PC-3 (cell line): ENCODE measurements at regions not wholly inside any gene's neighbourhood (a gene's known extent, or its start where the extent isn't known, plus 50 kb on each side); places are given as distances from the start of the nearest gene placed in this dataset.
A peak's percentile ranks its signal among the peaks of the same experiment; 100 is the strongest.

Experiments
- ATAC-seq: fragments of 200-7000 bp; cut with Tn5 transposase; 2 replicates; pipeline ENCODE4 v1.9.1; 2020; ENCODE audit warnings: mild to moderate bottlenecking, moderate library complexity
- BruUV-seq: library from RNA; stranded (reverse); fragments of 400-500 nt; replicated peaks from 2 replicates; lab custom pipeline; 2021; lab: Mats Ljungman, UMichigan
- CTCF ChIA-PET: fragments of 300-600 bp; sonication (Branson Sonifier 250); formaldehyde crosslinking; loops from one replicate; lab custom pipeline; 2022; ENCODE audit warnings: antibody characterized with exemption; lab: Charles Lee
- POLR2A ChIA-PET: fragments of 300-600 bp; sonication (Branson Sonifier 250); formaldehyde crosslinking; loops from one replicate; lab custom pipeline; 2022; ENCODE audit warnings: antibody characterized with exemption; ENCODE audit not compliant: unreplicated experiment; lab: Charles Lee
- DNase-seq: peaks from one replicate; pipeline ENCODE4 v3.0.0-alpha.2; 2015
- H2AFZ ChIP-seq: fragments of 300-600 bp; sonication (generic); 2 replicates; pipeline ENCODE4 v1.6.0; 2016; ENCODE audit warnings: antibody characterized with exemption, low read length
- H3F3A ChIP-seq: fragments of 300-600 bp; sonication (generic); one replicate; pipeline ENCODE4 v1.6.0; 2017; ENCODE audit warnings: antibody characterized with exemption, low read length, control low read depth, mild to moderate bottlenecking; ENCODE audit not compliant: unreplicated experiment
- H3K27ac ChIP-seq: fragments of 300-600 bp; sonication (generic); 2 replicates; pipeline ENCODE4 v1.5.1; 2016; ENCODE audit warnings: mild to moderate bottlenecking, low read length
- H3K27me3 ChIP-seq: fragments of 300-600 bp; sonication (generic); 2 replicates; pipeline ENCODE4 v1.6.1; 2016; ENCODE audit warnings: low read length, mixed read lengths
- H3K36me3 ChIP-seq: fragments of 300-600 bp; sonication (generic); 2 replicates; pipeline ENCODE4 v1.6.1; 2016; ENCODE audit warnings: low read depth, mixed run types, low read length, mixed read lengths
- H3K4me1 ChIP-seq: fragments of 300-600 bp; sonication (generic); 2 replicates; pipeline ENCODE4 v1.5.1; 2016; ENCODE audit warnings: low read length; ENCODE audit not compliant: insufficient read depth
- H3K4me2 ChIP-seq: fragments of 300-600 bp; sonication (generic); 2 replicates; pipeline ENCODE4 v1.6.0; 2016; ENCODE audit warnings: low read length
- H3K4me3 ChIP-seq: fragments of 300-600 bp; sonication (generic); 2 replicates; pipeline ENCODE4 v1.5.1; 2016; ENCODE audit warnings: mild to moderate bottlenecking, low read length, mixed read lengths
- H3K79me2 ChIP-seq: fragments of 300-600 bp; sonication (generic); 2 replicates; pipeline ENCODE4 v1.6.1; 2017; ENCODE audit warnings: low read length, mixed read lengths
- H3K9ac ChIP-seq: fragments of 300-600 bp; sonication (generic); 2 replicates; pipeline ENCODE4 v1.6.0; 2016; ENCODE audit warnings: mild to moderate bottlenecking, low read length
- H3K9me2 ChIP-seq: fragments of 300-600 bp; sonication (generic); replicated peaks from 2 replicates; pipeline ENCODE4 v1.6.1; 2016; ENCODE audit warnings: mixed run types, low read length, mixed read lengths
- H3K9me3 ChIP-seq: fragments of 300-600 bp; sonication (generic); 2 replicates; pipeline ENCODE4 v1.6.1; 2016; ENCODE audit warnings: low read length, mixed read lengths
- H4K20me1 ChIP-seq: fragments of 300-600 bp; sonication (generic); 2 replicates; pipeline ENCODE4 v1.6.1; 2016; ENCODE audit warnings: low read length, mixed read lengths
- EZH2 ChIP-seq: fragments of 300-600 bp; sonication (generic); IDR thresholded peaks from one replicate; pipeline ENCODE4 v1.6.1; 2017; ENCODE audit warnings: antibody characterized with exemption, mild to moderate bottlenecking, low read length; ENCODE audit not compliant: unreplicated experiment
- EZH2phosphoT487 ChIP-seq: fragments of 300-600 bp; sonication (generic); IDR thresholded peaks from 2 replicates; pipeline ENCODE4 v1.6.1; 2018; ENCODE audit warnings: mild to moderate bottlenecking, antibody characterized with exemption, low read length, borderline replicate concordance
- intact Hi-C: fragments of 100-400 bp; cut with micrococcal nuclease; formaldehyde crosslinking; loops from 2 replicates; pipeline ENCODE4 v1.9.0; 2023
- TF ChIP-seq, protein P1 (sequence below): fragments of 300-600 bp; sonication (generic); conservative IDR thresholded peaks from 2 replicates; pipeline ENCODE4 v1.5.1; 2017; ENCODE audit warnings: antibody characterized with exemption, low read depth, mild to moderate bottlenecking, low read length

- DNase-seq (no peak), ATAC-seq (no peak)
- Histone ChIP-seq H3K4me1 (peaks cover 19% of the 10 kb centered on the region), H3K4me3 (no peak overlapping the region), H3K36me3 (no peaks in the 10 kb centered on the region), H3K4me2 (no peak overlapping the region), H3K9me3 (no peaks in the 10 kb centered on the region), H3K9me2 (no peaks in the 10 kb centered on the region), H3F3A (no peaks in the 10 kb centered on the region), H3K9ac (no peak overlapping the region), H3K27ac (no peak overlapping the region), H2AFZ (no peak overlapping the region), H3K79me2 (no peaks in the 10 kb centered on the region), H3K27me3 (no peaks in the 10 kb centered on the region), H4K20me1 (no peaks in the 10 kb centered on the region)
- ChIA-PET CTCF (no interaction called here), POLR2A (no interaction called here)
- BruUV-seq: no TSS peak
- TF ChIP-seq, protein P1, sequence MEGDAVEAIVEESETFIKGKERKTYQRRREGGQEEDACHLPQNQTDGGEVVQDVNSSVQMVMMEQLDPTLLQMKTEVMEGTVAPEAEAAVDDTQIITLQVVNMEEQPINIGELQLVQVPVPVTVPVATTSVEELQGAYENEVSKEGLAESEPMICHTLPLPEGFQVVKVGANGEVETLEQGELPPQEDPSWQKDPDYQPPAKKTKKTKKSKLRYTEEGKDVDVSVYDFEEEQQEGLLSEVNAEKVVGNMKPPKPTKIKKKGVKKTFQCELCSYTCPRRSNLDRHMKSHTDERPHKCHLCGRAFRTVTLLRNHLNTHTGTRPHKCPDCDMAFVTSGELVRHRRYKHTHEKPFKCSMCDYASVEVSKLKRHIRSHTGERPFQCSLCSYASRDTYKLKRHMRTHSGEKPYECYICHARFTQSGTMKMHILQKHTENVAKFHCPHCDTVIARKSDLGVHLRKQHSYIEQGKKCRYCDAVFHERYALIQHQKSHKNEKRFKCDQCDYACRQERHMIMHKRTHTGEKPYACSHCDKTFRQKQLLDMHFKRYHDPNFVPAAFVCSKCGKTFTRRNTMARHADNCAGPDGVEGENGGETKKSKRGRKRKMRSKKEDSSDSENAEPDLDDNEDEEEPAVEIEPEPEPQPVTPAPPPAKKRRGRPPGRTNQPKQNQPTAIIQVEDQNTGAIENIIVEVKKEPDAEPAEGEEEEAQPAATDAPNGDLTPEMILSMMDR: no peak
- TF ChIP-seq EZH2phosphoT487 (no peak), EZH2 (no peak)
- intact Hi-C loops: loop anchor here (2.0 kb wide), 1 partner anchor 53 kb away; no protein-coding TSS in a partner anchor
Measured at GRCh38 chr1:53380296-53380695, 52.4 kb upstream of the LRP8 start.

DNA sequence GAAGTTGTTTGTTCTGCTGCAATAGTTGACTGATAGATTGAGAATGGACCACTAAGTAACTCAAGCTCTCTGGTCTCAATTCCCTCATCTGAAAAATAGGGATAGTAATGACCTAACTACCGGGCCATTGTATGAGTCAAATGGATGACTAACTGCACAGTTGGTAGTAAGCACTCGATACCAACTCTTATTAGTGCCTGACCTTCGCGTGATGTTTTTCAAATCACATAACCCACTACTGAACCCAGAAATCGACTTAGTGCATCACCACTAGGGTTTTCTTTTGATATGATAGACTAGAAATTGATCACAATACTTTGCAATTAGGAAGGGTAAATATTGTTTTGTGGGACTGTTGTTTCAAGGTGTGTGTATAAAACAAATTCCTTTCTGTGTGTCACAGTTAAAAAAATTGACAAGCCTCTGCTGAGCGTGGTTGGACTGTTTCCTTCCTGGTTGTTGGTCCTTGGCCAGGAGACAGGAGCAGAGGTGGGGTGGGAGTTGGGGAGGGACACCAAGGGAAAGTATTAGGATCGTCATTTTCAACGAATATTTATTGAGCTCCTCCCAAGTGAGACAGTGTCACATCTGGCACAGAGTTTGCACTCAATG, 54.0 kb upstream of the LRP8 start:
- DNase-seq: peak; percentile 85
- CTCF ChIA-PET: no interaction called here
- Histone ChIP-seq H3K9me3 (no peaks in the 10 kb centered on the region), H3K4me2 (peak overlapping the region; percentile 80), H4K20me1 (no peaks in the 10 kb centered on the region), H3K9ac (no peak overlapping the region), H3F3A (no peaks in the 10 kb centered on the region), H2AFZ (peak overlapping the region; percentile 78), H3K27ac (peak overlapping the region; percentile 73), H3K79me2 (no peaks in the 10 kb centered on the region), H3K27me3 (no peaks in the 10 kb centered on the region), H3K4me3 (peak overlapping the region; percentile 49; the same call in 1 of the 2 replicates), H3K36me3 (no peaks in the 10 kb centered on the region), H3K9me2 (no peaks in the 10 kb centered on the region), H3K4me1 (peaks cover 19% of the 10 kb centered on the region)
- peak; percentile 90 for ATAC-seq
- POLR2A ChIA-PET: no interaction called here
- BruUV-seq: no TSS peak
- TF ChIP-seq, protein P1: no peak
- TF ChIP-seq EZH2phosphoT487: no peak
- no peak for TF ChIP-seq EZH2
- intact Hi-C loops: loop anchor here (2.0 kb wide), 1 partner anchor 55 kb away; no protein-coding TSS in a partner anchor

GRCh38 chr1:53383136-53383870, 55.4 kb upstream of the LRP8 start:
- ChIA-PET CTCF (no interaction called here), POLR2A (no interaction called here)
- TF ChIP-seq, protein P1: no peak
- no peak for TF ChIP-seq EZH2phosphoT487
- no peak for TF ChIP-seq EZH2
- peaks cover 19% of the 10 kb centered on the region for H3K4me1 ChIP-seq
- no peak overlapping the region for H2AFZ ChIP-seq
- H3K79me2 ChIP-seq: no peaks in the 10 kb centered on the region
- ATAC-seq (no peak), DNase-seq (no peak)
- no peak overlapping the region for H3K9ac ChIP-seq
- no TSS peak for BruUV-seq
- no peaks in the 10 kb centered on the region for H3F3A ChIP-seq
- no peaks in the 10 kb centered on the region for H3K27me3 ChIP-seq
- H3K4me3 ChIP-seq: no peak overlapping the region
- no peak overlapping the region for H3K27ac ChIP-seq
- intact Hi-C loops: no loop called here
- no peaks in the 10 kb centered on the region for H4K20me1 ChIP-seq
- no peaks in the 10 kb centered on the region for H3K9me3 ChIP-seq
- no peak overlapping the region for H3K4me2 ChIP-seq
- no peaks in the 10 kb centered on the region for H3K9me2 ChIP-seq
- H3K36me3 ChIP-seq: no peaks in the 10 kb centered on the region
